ENCODE measurements at regions not wholly inside any gene's neighbourhood (a gene's known extent, or its start where the extent isn't known, plus 50 kb on each side); places are given as distances from the start of the nearest gene placed in this dataset.

DNA sequence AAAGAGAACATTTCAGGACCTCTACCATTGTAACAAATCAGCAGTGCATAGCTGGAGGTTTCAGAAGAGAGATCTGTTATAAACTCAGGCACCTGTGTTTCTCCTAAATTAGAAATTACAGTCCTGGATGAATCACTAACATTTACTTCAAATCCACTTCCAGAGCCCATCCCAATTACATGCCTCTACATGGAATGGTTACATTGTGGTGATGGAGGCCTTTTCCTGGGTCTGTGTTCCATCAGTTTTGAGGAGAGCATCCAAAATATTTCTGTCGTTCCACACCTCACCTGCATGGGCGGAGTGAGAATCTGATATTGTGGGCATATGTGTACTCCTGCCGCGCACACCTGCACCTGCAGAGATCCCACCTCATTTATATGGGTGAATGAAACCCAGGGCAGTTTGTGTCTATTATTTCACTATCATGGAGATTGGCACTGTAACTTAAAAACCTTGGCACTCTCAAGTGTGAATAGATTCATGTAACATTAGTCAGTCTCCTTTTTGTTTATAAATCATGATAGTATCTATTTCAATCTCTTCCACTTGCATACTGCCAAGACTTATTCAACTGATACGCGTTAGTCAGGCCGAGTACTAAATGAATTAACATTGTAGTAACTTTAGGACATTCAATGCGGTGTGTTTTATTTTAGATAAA lies 215.1 kb upstream of the FAR2 start:
- intact Hi-C loops (cut with micrococcal nuclease), result no loop called here

GRCh38 chr12:28936221-28936620 lies 212.9 kb upstream of the FAR2 start:
- intact Hi-C loops (cut with micrococcal nuclease), result no loop called here

GRCh38 chr12:28936711-28937110 lies 212.4 kb upstream of the FAR2 start:
- intact Hi-C loops (cut with micrococcal nuclease), result no loop called here

GRCh38 chr12:28937196-28937595 lies 211.9 kb upstream of the FAR2 start:
- intact Hi-C loops (cut with micrococcal nuclease), result no loop called here

DNA sequence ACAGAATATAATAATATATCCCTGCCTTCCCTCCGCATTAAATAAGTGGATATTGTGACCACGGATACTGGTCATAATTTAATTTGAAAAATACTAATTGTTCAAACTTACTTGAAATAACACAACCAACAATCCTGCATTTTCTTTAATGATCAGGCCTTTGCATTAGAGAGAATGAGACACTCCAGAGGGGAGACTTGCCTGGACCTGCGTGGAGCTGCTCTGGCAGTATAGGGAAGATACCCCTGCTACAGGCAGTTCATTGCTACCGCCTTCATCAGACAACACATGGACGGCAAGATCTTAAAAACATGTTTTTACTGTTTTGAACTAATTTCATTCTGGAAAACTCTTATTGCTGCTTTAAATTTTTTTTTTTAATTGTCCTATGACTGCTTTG lies 211.0 kb upstream of the FAR2 start:
- intact Hi-C loops (cut with micrococcal nuclease), result no loop called here

DNA sequence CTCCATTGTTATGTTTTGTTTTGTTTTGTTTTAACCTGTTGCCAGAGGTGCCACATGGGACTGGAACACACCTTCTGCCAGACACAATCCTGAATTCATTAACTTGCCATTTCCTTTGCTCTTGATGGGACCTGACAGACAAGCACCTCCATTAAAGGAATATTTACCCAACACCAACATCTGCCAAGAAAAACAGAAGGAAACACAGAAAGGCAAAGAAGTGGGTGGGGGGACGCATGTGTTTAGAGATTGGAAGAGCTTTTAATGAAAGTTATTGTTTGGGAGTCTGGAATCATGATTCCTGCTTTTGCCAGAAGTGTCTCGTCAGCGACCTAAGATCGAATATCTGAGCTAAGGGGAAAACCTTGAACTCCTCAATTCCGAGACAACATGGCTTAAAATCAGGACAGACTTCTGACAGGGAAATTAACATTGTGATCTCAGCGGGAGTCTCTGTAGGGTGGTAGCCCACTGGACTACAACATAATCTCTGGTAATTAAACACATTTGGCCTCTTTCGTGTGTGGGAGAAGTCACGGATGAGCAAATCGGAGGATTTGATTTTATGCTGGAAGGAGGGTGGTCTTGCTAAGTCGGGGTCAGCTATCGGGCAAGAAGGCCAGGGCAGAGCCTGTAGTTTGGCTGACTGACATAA lies 210.4 kb upstream of the FAR2 start:
- intact Hi-C loops (cut with micrococcal nuclease), result no loop called here

DNA sequence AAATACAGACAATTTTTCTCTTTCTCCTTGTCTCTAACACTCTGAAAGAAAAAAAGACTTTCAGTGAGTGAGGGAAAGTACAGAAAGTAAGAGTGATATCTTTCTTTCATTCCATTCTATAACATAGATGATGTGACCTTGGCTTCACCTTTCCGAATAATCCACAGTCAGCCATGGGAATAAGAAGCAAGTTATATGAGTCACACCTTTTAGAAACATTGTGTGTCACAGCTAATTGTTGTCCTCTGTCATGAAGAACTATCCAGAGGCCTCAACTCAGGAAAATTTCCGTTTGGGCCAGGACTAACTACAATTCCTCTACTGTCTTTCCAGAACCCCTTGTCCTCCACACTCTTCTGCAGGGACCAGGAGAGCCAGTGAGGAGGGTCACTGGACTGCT lies 209.7 kb upstream of the FAR2 start:
- intact Hi-C loops (cut with micrococcal nuclease), result no loop called here

DNA sequence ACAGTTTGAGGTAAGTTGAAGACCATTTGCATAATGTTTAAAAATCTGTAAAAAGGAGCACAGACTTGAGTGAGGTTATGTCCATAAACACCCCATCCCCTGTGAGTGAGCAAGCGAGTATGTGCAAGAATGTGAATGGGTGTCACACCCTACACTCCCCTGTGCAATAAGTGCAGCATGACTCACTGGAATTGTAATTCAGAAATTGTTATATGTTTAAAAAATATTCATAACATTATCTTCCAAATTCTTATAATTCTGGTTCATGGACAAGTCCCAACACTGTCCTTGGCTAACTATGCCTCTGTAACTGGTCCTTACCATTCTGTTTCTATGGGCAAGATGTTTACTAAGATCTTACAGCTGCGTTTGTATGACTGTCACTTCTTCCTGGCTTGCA lies 207.8 kb upstream of the FAR2 start:
- intact Hi-C loops (cut with micrococcal nuclease), result no loop called here

GRCh38 chr12:28946361-28946760 lies 202.7 kb upstream of the FAR2 start:
- intact Hi-C loops (cut with micrococcal nuclease), result no loop called here

DNA sequence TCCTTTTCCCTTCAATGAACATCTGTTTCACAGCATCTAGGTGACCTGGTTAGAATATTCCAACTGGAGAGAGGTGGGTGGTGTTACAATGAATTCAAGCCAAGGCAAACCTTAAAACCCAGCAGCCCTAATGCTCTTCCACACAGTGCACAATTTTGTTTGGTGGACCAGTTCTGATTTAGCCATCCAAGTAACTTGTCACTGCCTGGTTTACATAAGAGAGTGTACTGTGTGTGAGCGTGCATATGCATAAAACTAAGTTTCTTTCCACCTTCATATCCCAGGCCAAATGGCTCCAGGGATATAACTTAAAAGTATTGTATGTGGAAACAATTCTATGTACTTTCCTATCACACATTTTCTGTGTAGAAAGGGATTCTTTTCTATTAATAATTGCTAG lies 200.4 kb upstream of the FAR2 start:
- intact Hi-C loops (cut with micrococcal nuclease), result no loop called here

DNA sequence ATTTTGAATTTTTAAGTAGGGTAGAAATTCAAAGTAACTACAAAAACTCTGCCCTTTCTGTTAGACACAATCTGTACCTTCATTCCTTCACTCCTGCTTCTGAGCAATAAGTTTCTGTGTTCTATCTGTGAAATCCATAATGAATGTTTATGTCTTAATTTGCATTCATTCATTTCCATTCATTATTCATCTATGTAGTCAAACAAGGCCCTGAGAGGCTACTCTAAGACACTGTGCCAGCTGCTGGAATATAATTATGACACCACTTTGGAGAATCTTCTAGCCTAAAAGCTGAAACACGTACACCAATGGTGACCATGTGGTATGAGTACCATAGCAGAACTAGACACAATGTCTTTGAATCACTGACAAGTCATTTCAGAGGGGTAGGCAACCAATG lies 199.9 kb upstream of the FAR2 start:
- intact Hi-C loops (cut with micrococcal nuclease), result no loop called here

GRCh38 chr12:28950049-28950448 lies 199.0 kb upstream of the FAR2 start:
- intact Hi-C loops (cut with micrococcal nuclease), result no loop called here

GRCh38 chr12:28951935-28952334 lies 197.1 kb upstream of the FAR2 start:
- intact Hi-C loops (cut with micrococcal nuclease), result no loop called here

DNA sequence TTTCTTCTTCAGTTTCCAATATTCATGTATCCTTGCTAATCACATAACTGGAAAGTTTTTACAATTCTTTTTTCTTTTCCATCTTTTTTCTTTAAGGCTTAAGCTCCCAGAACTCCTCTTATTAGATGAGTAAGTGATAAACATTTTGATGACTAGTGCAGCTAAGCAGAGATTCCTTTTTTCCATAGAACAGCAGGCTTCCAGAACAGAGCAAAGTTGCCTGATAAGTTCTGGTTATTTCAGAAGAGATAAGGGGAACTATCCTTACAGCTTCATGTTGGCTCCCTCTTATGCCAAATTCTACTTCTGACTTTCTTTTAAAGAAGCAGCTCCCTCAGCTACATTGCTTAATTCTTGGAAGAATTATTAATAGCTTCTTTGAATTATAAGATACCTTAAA lies 194.7 kb upstream of the FAR2 start:
- intact Hi-C loops (cut with micrococcal nuclease), result no loop called here

DNA sequence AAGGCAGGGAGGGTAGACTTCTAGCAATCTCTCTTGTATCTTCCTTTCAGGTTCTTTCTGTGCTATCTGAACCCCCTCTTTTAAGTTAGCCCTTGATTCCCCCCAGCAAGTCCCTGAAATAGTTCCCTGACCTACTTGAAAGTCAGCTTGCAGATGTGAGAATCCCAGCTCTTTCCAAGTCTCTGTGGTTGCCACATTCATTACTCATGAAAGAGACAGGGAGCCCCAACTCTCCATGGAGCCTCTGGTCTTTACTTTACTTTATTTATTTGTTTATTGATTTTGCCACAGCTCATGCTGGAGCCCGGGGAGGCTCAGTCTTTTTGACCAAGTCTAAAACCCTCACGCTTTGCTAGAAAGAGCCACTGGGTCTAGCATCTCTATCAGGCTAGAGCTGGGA lies 193.6 kb upstream of the FAR2 start:
- intact Hi-C loops (cut with micrococcal nuclease), result no loop called here

DNA sequence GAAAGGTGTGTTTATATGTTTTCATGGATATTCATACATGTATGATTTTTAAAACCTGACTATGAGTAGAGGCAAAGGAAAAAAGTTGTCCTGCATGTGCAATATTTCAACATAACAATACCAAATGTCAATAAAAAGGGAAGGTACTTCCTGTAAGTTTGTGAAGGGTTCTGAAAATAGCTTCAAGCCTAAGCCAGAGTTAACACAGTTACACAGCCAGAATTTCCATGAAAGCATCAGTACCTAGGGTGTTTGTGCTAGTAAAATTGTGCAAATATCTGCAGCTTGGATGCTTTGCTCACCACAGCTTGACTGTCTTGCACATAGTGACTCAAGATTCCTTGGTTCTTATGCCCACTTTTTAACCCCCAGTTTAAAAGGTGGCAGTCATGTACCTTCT lies 193.1 kb upstream of the FAR2 start:
- intact Hi-C loops (cut with micrococcal nuclease), result no loop called here

DNA sequence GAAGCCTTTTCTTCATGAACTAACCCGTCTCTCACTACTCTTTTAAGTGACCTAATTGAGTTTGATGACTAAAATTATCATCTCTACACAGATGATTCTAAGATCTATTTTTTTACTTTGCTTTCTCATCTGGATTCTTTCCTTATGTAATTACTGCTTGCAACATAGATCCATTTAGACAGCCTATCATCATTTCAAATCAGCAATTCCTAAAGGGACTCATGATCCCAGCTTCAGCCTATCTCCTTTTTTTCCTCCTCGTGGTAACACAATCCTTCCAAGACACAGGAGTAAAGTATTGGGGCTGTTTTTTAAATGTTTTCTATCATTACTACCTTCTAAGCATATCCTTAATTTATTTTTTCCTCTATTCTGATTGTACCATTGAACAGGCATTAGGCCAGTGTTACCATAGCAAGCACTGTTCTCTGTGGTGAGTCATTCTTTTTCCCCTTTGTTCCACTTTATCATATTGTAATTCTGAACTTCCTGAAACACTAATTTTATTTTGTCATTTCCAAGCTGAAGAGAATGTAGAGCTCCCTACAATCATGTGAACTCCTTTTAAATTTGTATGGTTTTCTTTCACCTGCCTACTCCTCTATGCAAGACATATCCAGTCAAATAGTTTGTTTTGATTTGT lies 190.4 kb upstream of the FAR2 start:
- intact Hi-C loops (cut with micrococcal nuclease), result no loop called here

- intact Hi-C loops (cut with micrococcal nuclease), result no loop called here
These were observed 187.1 kb upstream of the FAR2 start for GRCh38 chr12:28961948-28962384.

DNA sequence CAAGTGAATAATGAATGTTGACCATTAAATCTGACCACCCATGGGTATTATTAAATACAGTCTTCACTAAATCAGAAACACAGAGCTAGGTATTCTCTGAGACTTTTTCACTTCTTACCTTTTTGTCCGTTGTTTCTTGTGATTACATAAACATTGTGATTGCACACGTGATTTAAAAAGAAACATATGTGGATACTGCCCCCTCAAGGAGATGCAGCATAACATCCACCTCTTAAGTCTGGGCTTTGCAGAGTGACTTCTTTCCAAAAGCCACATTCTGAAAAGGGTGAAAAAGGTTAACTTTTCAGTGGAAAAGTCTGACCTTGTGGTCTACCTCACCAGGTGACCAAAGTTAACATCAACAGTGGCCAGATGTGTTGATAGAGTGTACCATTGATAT lies 185.5 kb upstream of the FAR2 start:
- intact Hi-C loops (cut with micrococcal nuclease), result no loop called here

DNA sequence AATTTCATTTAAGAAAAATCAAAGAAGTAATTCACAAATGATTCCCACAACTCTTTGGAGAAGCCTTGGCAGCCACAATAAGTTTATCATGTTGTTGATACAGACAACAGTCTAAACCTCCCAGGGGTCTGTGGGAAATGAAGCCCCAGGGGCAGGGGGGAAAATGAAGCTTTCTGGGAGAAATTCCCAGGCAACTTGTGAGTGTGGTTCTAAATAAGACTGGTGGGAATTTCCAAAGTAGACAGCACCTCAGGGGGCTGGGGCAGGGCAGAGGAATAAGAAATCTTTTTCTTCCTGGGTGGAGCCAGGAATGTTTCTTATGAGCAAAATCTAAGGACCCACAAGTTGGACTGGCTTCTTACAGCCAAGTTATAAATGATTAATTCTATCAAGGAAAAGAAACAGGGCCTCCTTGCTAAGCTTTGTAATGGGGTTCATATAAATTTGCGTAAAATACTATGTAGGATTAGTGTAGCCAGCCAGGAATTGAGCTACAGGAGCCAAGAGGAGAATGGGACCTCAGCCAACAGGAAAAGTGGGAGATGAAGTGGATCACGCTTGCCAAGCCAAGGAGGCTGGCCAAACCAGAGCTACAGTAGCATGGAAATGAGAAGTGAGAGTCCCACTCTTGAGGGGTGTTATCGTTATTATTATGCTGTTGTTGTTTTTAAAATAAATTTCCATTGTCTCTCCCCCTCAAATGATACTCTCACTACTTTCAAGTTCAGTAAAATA lies 182.9 kb upstream of the FAR2 start:
- intact Hi-C loops (cut with micrococcal nuclease), result no loop called here

DNA sequence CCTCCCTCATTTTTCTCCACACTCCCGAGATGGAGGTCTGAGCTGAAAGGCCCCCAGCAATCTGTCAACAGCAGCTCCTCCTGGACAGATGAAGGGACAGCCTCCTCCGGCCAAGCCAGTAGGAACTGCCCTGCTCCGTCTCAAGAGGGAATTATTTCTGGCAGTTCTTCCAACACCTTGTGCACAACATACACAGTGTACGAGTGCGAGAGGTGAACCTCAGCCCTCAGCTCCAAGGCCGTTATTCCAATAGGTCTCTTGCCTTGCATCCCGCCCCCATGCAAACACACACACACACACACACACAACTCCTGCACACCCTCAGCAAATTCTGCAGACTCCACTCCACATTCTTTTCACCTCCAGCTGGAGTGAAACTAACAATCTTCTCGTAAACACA lies 181.7 kb upstream of the FAR2 start:
- intact Hi-C loops (cut with micrococcal nuclease), result no loop called here

GRCh38 chr12:28973491-28973890 lies 175.6 kb upstream of the FAR2 start:
- intact Hi-C loops (cut with micrococcal nuclease), result no loop called here
